Effector memory CD4-positive, alpha-beta T cell (primary cell): ENCODE measurements at regions not wholly inside any gene's neighbourhood (a gene's known extent, or its start where the extent isn't known, plus 50 kb on each side); places are given as distances from the start of the nearest gene placed in this dataset.
"Not testable (repeated sequence)": the region's sequence is repeated elsewhere in the genome, so short reads cannot be mapped to it uniquely, and the experiment has no call there.

Experiments
- DNase-seq, 3 donors: peaks; one replicate each; pipeline ENCODE4 v3.0.0-alpha.2; 2020
- H3K27ac ChIP-seq: 2 replicates; pipeline ENCODE4 v1.7.0; 2013; ENCODE audit warnings: mild to moderate bottlenecking, low read length, moderate library complexity; ENCODE audit not compliant: insufficient read depth, poor library complexity, severe bottlenecking
- H3K27me3 ChIP-seq: replicated peaks from 2 replicates; pipeline ENCODE4 v1.7.0; 2013; ENCODE audit warnings: mild to moderate bottlenecking, low read length; ENCODE audit not compliant: insufficient read depth, control insufficient read depth, poor library complexity, severe bottlenecking
- H3K36me3 ChIP-seq: 2 replicates; pipeline ENCODE4 v1.7.0; 2013; ENCODE audit warnings: mild to moderate bottlenecking, low read length, moderate library complexity; ENCODE audit not compliant: control insufficient read depth, insufficient read depth
- H3K4me1 ChIP-seq: 2 replicates; pipeline ENCODE4 v1.7.0; 2013; ENCODE audit warnings: low read length, mild to moderate bottlenecking; ENCODE audit not compliant: control insufficient read depth, insufficient read depth, poor library complexity, severe bottlenecking
- H3K4me3 ChIP-seq: 2 replicates; pipeline ENCODE4 v1.7.0; 2013; ENCODE audit warnings: low read length, low read depth, mild to moderate bottlenecking; ENCODE audit not compliant: insufficient read depth, poor library complexity, severe bottlenecking
- H3K9me3 ChIP-seq: 2 replicates; pipeline ENCODE4 v1.7.0; 2013; ENCODE audit warnings: mild to moderate bottlenecking, low read length, moderate library complexity; ENCODE audit not compliant: control insufficient read depth

DNA sequence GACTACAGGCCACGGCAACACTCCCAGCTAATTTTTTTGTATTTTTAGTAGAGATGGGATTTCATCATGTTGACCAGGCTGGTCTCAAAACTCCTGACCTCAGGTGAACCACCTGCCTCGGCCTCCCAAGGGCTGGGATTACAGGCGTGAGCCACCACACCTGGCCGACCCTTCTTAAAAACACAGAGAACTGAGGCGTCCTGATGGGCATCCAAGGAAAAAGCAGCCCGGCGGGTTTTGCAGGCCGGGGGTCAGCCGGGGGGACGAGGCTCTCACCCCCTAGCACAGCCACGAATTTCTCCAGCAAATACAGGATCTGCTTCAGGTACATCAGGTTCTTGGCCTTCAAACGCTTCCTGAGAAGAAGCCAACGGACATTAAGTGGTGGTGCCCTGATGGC lies 178.9 kb downstream of the KLRB1 start:
- H3K9me3 ChIP-seq, H3K27me3 ChIP-seq, DNase-seq, H3K4me3 ChIP-seq, H3K4me1 ChIP-seq, H3K36me3 ChIP-seq, H3K27ac ChIP-seq: not testable (repeated sequence)

DNA sequence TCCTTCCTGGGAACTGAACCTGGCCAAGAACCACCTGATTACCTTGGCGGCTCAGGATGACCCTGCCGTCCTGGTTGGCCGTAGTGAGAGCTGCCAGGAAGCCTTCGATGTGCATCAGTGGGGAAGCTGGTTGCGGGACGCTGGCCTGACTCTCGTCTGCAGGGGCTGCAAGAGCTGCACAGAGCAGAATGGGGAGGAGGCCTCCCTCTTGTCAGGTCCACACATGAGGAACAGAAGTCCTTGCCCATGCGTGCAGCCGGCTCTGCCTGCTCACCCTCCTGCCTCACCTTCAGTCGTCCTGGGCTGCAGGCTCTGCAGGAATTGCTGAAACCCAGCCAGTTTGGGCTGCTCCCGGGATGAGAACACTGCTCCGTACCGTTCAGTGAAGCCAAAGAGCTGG lies 182.3 kb downstream of the KLRB1 start:
- not testable (repeated sequence) for H3K4me1 ChIP-seq, DNase-seq, H3K27ac ChIP-seq, H3K9me3 ChIP-seq, H3K36me3 ChIP-seq, H3K27me3 ChIP-seq, H3K4me3 ChIP-seq

DNA sequence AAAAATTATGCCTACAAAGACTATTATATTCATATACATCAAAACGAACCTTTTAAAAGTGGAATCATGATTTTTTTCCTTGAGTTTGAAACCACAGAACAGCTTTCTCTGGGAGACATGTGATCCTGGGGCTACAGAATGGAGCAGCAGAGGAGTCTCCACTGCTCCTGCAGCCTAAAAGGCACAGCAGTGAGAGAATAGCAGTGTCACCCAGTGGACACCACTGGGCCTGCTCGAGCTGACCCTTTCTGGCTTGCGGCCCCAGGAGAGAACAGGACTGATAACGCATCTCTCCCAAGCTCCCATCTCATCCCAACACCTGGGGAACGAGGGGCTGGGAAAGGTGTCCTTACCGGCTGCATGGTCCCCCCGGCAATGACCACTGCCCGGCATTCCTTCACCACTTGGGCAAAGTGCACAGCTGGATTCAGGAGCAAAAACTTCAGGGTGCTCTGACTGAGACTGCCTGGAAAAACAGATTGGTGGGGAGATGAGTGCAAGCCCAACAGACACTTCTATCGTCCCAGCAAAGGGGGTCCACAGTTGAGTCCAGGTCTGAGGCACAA lies 183.5 kb downstream of the KLRB1 start:
- H3K4me3 ChIP-seq, H3K36me3 ChIP-seq, H3K27me3 ChIP-seq, H3K4me1 ChIP-seq, DNase-seq, H3K9me3 ChIP-seq, H3K27ac ChIP-seq: not testable (repeated sequence)

DNA sequence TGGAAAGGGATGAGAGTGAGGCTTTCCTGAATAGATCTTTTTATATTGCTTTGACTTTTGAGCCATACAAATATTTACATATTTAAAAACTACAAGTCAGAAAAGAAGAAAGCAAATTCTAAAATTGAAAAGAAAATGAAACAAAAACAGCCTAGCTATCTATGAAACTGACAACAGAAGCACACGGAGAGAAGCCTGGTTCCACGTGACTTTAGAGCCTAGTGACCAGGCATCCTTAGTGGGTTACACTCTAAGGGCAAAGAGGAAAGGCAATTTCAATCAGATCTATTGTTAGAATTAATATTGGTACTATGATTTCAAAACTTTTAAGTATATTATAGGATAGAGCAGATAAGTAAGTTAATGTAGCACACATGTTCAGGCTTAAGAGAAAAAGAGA lies 185.0 kb downstream of the KLRB1 start:
- H3K4me1 ChIP-seq, H3K27ac ChIP-seq, H3K27me3 ChIP-seq, H3K36me3 ChIP-seq, DNase-seq, H3K9me3 ChIP-seq, H3K4me3 ChIP-seq: not testable (repeated sequence)

DNA sequence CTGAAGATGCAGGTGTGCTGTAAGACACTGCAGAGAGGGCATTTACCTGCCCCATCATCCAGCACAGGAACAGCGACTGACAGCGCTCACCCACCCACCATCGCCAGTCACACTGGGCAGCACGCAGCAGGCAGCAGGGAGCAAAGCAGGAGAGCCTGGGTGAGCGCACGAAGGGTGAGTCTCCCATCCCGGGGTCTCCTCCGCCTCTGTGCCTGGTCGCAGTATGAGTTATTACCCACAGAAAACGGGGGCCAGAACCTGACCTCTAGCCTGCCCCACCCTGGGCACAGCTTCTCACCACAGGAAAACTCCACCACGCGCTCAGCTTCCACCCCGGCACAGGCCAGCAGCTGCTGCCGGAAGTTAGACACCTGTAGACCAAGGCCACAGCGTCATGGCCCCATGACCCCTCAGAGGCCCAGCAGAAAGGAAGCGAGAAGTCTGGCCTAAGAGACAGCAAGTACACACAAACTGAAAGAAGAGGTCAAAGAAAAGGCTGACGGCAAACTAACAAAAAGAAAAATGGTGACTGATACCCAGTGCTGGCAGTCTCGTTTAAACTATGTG lies 186.1 kb downstream of the KLRB1 start:
- H3K4me1 ChIP-seq, H3K27ac ChIP-seq, H3K9me3 ChIP-seq, H3K4me3 ChIP-seq, H3K36me3 ChIP-seq, DNase-seq, H3K27me3 ChIP-seq: not testable (repeated sequence)

DNA sequence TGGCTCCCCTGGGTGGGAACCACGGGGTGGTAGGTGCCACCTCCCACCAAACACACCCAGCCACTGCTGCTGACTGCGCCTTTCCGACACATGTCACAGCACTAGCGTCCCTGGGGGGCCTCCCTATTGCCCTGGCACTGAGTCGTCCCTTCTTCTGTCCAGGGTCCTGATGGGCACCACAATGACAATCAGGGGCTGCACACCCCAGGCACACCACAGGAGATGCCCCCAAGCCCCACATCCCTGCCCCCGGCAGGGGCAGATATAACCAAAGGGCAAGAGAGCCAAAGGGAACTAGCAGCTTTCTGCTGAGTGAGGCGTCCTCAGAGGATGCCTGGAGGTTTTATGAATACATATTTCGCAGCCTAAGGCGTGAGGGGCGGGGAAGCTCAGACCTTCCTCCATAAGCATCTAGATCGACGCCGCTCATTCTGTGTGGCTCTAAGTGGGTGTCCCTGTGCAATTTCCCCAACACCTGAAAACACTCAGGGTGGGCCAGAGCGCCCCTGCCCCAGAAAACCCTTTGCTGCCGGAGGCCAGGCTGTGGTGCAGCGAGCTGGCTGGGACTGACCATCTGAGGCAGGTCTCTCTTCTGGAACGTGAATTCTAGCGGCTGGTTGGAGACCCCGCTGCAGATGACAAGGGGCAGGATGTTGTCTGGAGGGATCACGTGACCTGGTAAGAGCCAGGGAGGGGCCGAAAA lies 186.7 kb downstream of the KLRB1 start:
- not testable (repeated sequence) for H3K27ac ChIP-seq, H3K9me3 ChIP-seq, H3K36me3 ChIP-seq, H3K27me3 ChIP-seq, H3K4me3 ChIP-seq, DNase-seq, H3K4me1 ChIP-seq

DNA sequence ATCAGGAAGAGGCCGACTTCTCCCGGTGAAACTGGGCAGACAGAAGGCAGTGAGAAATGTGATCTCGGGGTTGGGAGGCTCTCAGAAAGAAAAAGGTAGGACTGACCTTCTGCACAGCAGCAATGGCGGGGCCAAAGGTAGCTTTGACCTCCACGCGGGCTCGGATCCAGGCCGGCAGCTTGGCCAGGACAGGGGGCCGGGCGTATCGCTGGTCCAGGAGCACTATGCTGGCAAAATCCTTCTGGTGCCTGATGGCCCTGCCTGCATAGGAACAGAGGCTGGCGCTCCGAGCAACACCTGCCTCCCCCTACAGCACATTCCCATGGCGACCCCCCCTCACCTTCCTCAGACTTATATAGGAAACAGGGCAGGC lies 189.1 kb downstream of the KLRB1 start:
- not testable (repeated sequence) for H3K27me3 ChIP-seq, H3K36me3 ChIP-seq, DNase-seq, H3K4me1 ChIP-seq, H3K9me3 ChIP-seq, H3K4me3 ChIP-seq, H3K27ac ChIP-seq

DNA sequence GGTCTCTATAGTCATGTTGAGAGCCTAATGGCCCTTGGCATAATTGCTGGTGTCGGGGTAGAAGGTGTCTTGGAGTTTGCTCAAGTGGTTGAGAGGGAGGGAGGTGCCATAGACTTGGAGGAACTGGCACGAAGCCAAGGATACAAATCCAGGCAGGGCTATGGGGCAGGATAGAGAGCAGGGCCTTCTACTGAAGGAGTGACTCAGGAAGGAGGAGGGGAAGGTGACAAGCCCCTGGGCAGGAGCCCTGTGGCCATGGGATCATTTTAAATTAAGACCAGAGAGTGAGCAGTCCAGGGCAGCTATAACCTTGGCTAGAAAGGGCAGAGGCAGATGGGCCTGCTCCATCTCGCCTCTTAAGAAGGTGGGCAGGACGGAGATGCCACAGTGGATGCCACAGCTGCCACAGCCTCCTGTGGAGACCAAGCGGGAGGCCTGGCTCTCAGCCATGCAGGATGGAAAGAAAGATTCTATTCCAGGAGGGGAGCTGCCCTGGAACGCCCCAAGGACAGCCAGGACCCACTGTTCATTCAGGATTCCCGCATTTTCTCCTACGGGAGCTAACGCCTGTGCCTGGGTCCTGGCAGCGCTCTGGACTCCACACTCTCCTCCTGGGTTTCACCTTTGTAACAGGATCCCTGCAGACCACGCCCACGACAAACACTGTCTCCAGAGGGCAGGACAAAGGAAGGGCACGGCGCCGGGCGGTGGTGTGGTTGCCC lies 189.6 kb downstream of the KLRB1 start:
- H3K4me1 ChIP-seq, H3K9me3 ChIP-seq, H3K27me3 ChIP-seq, H3K36me3 ChIP-seq, H3K4me3 ChIP-seq, DNase-seq, H3K27ac ChIP-seq: not testable (repeated sequence)

DNA sequence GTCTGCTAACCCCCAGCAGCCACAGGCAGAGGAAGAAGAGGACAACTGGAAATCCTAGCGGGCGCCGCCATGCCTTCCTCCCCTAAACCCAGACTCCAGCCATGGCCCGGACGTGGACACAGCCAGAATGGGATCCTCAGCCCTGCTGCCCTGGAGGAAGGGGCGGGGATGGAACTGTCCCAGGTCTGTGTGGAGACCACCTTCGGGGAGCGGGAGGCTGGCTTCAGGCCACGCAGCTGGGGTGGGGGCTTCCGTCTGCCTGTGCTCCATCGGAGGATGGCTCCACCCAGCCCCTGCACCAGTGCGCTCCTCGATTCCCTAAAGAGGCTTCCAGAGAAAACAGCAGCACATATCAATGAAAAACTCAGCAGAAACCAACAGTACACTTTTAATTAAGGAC lies 190.4 kb downstream of the KLRB1 start:
- H3K36me3 ChIP-seq, H3K27me3 ChIP-seq, H3K9me3 ChIP-seq, DNase-seq, H3K4me1 ChIP-seq, H3K27ac ChIP-seq, H3K4me3 ChIP-seq: not testable (repeated sequence)

DNA sequence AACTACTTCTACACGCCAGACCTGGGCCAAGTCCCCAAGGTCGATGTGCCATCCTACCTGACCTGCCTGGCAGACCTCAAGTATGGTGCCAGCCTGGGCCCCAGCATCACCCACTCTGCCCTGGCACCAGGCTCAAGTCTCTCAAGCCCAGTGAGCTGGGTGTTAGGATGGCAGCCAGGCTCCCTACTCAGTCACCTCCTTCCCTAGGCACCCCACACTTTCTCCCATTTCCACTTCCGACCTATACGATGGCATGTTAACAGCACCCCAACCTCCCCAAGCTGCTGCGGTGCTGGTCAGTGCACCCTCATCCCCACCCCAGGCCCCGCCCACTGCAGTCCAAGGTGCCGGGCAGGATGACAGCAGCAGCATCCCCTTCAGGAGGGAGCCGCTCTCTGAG lies 191.4 kb downstream of the KLRB1 start:
- not testable (repeated sequence) for H3K27ac ChIP-seq, DNase-seq, H3K27me3 ChIP-seq, H3K4me1 ChIP-seq, H3K36me3 ChIP-seq, H3K4me3 ChIP-seq, H3K9me3 ChIP-seq
